ENCODE measurements at regions not wholly inside any gene's neighbourhood (a gene's known extent, or its start where the extent isn't known, plus 50 kb on each side); places are given as distances from the start of the nearest gene placed in this dataset.
"Not testable (repeated sequence)": the region's sequence is repeated elsewhere in the genome, so short reads cannot be mapped to it uniquely, and the experiment has no call there.

DNA sequence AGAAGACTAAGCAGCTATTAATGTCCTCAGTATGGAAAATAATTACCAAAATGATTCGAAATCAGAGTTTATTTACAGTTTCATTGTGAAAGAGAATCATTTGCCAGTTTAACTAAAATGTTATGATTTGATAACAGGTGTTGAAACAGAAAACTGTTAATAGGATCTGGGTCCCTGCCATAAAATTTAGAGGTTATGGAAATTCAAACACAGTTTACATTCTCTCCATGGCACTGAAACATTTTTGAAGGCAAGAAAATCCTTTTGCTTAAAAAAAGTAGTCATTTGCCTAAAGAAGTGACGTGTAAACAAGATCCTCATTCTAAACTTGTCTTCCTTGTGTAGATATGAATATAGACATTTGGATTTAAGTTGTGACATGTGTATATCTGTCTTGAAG lies 743.8 kb downstream of the SLC4A3 start:
- no peaks in the 10 kb centered on the region for H3K27me3 ChIP-seq
- H3K4me3 ChIP-seq = no peak overlapping the region
- H3K27ac ChIP-seq = no peak overlapping the region
- no peaks in the 10 kb centered on the region for H3K4me1 ChIP-seq
- no peak overlapping the region for H3K4me2 ChIP-seq
- no peak for TF ChIP-seq Cebpa-rat (IDR thresholded peaks at IDR 0.05)
- no peaks in the 10 kb centered on the region for H4K20me1 ChIP-seq
- H3K36me3 ChIP-seq = no peaks in the 10 kb centered on the region
- H3K9me3 ChIP-seq = peaks cover 7% of the 10 kb centered on the region; the same call in 1 of the 2 replicates
- H3K9ac ChIP-seq = no peak overlapping the region

GRCh38 chr2:220373878-220374277 lies 746.4 kb downstream of the SLC4A3 start:
- TF ChIP-seq Cebpa-rat (IDR thresholded peaks at IDR 0.05) = no peak
- Histone ChIP-seq H3K4me3 (no peak overlapping the region), H3K9ac (no peak overlapping the region), H3K4me2 (no peak overlapping the region), H4K20me1 (no peaks in the 10 kb centered on the region), H3K9me3 (no peaks in the 10 kb centered on the region), H3K27ac (no peak overlapping the region), H3K36me3 (no peaks in the 10 kb centered on the region), H3K4me1 (no peaks in the 10 kb centered on the region), H3K27me3 (no peaks in the 10 kb centered on the region)

DNA sequence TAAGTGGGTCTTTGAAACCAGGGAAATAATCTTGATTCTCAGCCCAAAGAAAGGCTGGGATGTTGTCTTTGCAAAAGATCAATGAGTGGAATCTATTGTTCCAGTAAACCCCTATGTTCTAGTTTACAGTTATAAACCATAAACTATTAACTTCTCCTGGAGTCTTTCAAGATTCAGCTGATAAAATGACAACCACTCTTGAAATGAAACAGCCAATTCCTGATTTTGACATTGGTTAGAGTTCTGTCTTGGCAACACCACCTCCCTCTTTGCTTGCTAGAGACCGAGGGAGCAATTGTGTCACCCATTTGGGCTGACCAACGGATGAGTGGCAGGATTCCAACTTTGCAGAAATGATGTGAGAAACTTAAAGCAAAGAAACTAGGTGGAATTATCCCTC lies 746.9 kb downstream of the SLC4A3 start:
- H3K4me1 ChIP-seq = no peaks in the 10 kb centered on the region
- no peaks in the 10 kb centered on the region for H4K20me1 ChIP-seq
- no peak overlapping the region for H3K4me3 ChIP-seq
- H3K4me2 ChIP-seq = no peak overlapping the region
- H3K36me3 ChIP-seq = no peaks in the 10 kb centered on the region
- no peaks in the 10 kb centered on the region for H3K9me3 ChIP-seq
- no peak overlapping the region for H3K27ac ChIP-seq
- TF ChIP-seq Cebpa-rat (IDR thresholded peaks at IDR 0.05) = no peak
- H3K9ac ChIP-seq = no peak overlapping the region
- H3K27me3 ChIP-seq = no peaks in the 10 kb centered on the region

DNA sequence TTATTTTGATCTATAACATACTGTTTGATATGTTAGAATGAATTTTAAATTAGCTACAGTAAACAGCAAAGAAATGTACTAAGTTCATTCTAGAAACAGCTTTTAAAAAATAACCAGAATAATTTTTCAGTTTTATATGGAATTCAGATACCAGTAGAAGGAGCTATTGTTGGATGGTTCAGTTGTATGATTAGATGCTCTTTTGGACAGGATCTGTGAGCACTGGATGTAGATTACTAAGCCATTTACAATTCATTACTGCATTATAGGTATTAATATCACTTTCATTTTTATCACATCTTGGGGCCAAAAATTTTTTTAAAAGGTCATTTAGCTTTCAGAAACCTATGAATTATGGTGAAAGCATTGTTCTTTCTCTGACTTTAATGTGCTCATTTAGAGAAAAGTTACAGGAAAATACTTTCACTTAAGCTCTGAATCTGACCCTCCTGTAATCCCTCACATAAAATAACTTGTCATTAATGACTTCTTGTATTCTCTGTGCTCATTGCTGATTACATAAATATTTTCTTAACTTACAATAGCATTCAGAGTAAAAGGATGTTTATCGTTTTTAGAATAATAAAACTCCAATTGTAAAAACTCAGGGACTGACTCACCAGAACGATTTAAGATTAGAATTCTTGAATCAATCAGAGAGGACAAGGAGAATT lies 750.2 kb downstream of the SLC4A3 start:
- H3K36me3 ChIP-seq = no peaks in the 10 kb centered on the region
- H3K27ac ChIP-seq = no peak overlapping the region
- H3K4me1 ChIP-seq = no peaks in the 10 kb centered on the region
- H3K9me3 ChIP-seq = no peaks in the 10 kb centered on the region
- no peak overlapping the region for H3K4me2 ChIP-seq
- H3K27me3 ChIP-seq = no peaks in the 10 kb centered on the region
- no peaks in the 10 kb centered on the region for H4K20me1 ChIP-seq
- H3K9ac ChIP-seq = no peak overlapping the region
- TF ChIP-seq Cebpa-rat (IDR thresholded peaks at IDR 0.05) = no peak
- H3K4me3 ChIP-seq = no peak overlapping the region

- not testable (repeated sequence) for H3K4me3 ChIP-seq, H3K27me3 ChIP-seq, H3K36me3 ChIP-seq, H3K9me3 ChIP-seq, H4K20me1 ChIP-seq, H3K4me1 ChIP-seq, H3K4me2 ChIP-seq, H3K9ac ChIP-seq, H3K27ac ChIP-seq
Measured at GRCh38 chr2:220387758-220388157, 760.3 kb downstream of the SLC4A3 start.

GRCh38 chr2:220393711-220394110 lies 766.3 kb downstream of the SLC4A3 start:
- no peak for TF ChIP-seq Cebpa-rat (IDR thresholded peaks at IDR 0.05)
- H3K9me3 ChIP-seq = no peaks in the 10 kb centered on the region
- H3K27me3 ChIP-seq = no peaks in the 10 kb centered on the region
- H3K27ac ChIP-seq = no peak overlapping the region
- no peaks in the 10 kb centered on the region for H3K36me3 ChIP-seq
- H3K4me3 ChIP-seq = no peak overlapping the region
- no peaks in the 10 kb centered on the region for H4K20me1 ChIP-seq
- no peak overlapping the region for H3K4me2 ChIP-seq
- H3K9ac ChIP-seq = no peak overlapping the region
- peaks cover 5% of the 10 kb centered on the region; the same call in 1 of the 2 replicates for H3K4me1 ChIP-seq

DNA sequence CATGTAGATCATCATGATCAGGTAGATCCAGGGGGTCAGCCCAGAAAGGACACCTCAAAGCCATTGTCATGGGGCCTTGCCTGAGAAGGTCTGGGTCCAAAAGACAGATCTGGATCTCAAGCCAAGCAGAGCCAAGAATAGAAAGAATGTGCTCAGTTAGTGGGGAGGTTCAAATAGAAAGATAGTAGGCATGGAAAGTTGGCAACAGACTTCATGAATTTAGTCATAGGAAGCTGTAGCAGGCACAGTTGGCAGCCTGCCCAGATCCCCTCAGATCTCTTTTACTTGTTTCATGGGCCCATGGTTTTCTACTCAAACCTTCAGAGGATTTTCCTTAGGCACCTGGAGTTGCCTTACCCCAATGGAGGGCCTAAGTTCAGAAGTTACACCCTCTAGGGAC lies 767.0 kb downstream of the SLC4A3 start:
- Histone ChIP-seq H3K27me3 (no peaks in the 10 kb centered on the region), H3K36me3 (no peaks in the 10 kb centered on the region), H3K4me2 (no peak overlapping the region), H3K27ac (no peak overlapping the region), H3K9me3 (no peaks in the 10 kb centered on the region), H3K4me1 (peaks cover 5% of the 10 kb centered on the region; the same call in 1 of the 2 replicates), H3K4me3 (no peak overlapping the region), H4K20me1 (no peaks in the 10 kb centered on the region), H3K9ac (no peak overlapping the region)
- TF ChIP-seq Cebpa-rat (IDR thresholded peaks at IDR 0.05) = no peak

- Histone ChIP-seq H3K4me2 (no peak overlapping the region), H4K20me1 (no peaks in the 10 kb centered on the region), H3K4me3 (no peak overlapping the region), H3K27ac (no peak overlapping the region), H3K4me1 (peaks cover 5% of the 10 kb centered on the region; the same call in 1 of the 2 replicates), H3K9me3 (no peaks in the 10 kb centered on the region), H3K9ac (no peak overlapping the region), H3K36me3 (no peaks in the 10 kb centered on the region), H3K27me3 (no peaks in the 10 kb centered on the region)
- TF ChIP-seq Cebpa-rat (IDR thresholded peaks at IDR 0.05) = no peak
Measured at GRCh38 chr2:220396287-220396686, 768.9 kb downstream of the SLC4A3 start.

GRCh38 chr2:220410296-220410695 lies 782.9 kb downstream of the SLC4A3 start:
- no peaks in the 10 kb centered on the region for H3K4me1 ChIP-seq
- H3K36me3 ChIP-seq = no peaks in the 10 kb centered on the region
- H3K4me2 ChIP-seq = no peak overlapping the region
- no peaks in the 10 kb centered on the region for H3K27me3 ChIP-seq
- H3K4me3 ChIP-seq = no peak overlapping the region
- H4K20me1 ChIP-seq = no peaks in the 10 kb centered on the region
- no peak overlapping the region for H3K9ac ChIP-seq
- TF ChIP-seq Cebpa-rat (IDR thresholded peaks at IDR 0.05) = no peak
- H3K9me3 ChIP-seq = peaks cover 32% of the 10 kb centered on the region
- no peak overlapping the region for H3K27ac ChIP-seq

DNA sequence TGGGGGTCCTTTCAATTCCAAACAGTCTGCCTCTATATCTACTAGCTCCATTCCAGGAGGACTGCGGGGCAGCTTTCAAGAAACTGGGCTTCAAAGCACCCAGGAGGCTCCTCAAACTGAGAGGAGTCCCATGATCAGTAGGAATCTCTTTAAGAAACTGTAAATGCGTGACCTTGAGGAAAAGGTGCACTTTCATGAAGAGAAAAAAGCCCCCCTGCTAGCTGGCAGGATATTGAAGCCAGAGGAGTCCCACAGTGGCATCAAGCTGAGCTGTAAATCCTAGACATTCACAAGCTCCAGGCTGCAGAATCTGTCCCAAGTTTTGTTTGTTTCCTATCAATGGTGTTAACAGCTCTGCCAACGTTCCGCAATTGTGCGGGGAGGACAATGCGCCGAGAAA lies 790.1 kb downstream of the SLC4A3 start:
- H3K36me3 ChIP-seq = no peaks in the 10 kb centered on the region
- no peaks in the 10 kb centered on the region for H4K20me1 ChIP-seq
- no peak for TF ChIP-seq Cebpa-rat (IDR thresholded peaks at IDR 0.05)

DNA sequence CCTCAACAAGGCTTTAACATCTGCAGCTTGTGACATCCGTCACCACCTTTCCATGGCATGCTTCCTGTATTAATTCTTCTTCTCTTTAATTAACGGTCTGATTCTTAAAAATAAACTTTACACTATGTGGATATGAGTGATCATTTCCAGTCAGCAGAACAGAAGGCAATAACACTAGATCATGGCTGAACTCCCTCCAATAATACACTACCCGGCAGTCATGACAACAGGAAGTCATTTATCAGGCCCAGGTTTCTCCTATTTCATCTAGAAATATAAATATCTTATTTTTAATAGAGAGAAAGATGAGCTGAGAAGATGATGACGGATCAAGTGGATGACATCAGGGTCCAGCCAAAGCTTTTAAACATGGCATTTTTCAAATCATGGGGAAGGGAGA lies 792.2 kb downstream of the SLC4A3 start:
- Histone ChIP-seq H3K9me3 (no peaks in the 10 kb centered on the region), H3K27me3 (no peaks in the 10 kb centered on the region), H3K36me3 (no peaks in the 10 kb centered on the region), H3K4me1 (no peaks in the 10 kb centered on the region), H3K4me2 (no peak overlapping the region), H4K20me1 (no peaks in the 10 kb centered on the region), H3K27ac (no peak overlapping the region), H3K9ac (no peak overlapping the region), H3K4me3 (no peak overlapping the region)
- TF ChIP-seq Cebpa-rat (IDR thresholded peaks at IDR 0.05) = no peak

More for the DNA sequence above, 790.1 kb downstream of the SLC4A3 start:
- H3K4me2 ChIP-seq = no peak overlapping the region
- no peak overlapping the region for H3K27ac ChIP-seq
- no peak overlapping the region for H3K4me3 ChIP-seq
- no peaks in the 10 kb centered on the region for H3K4me1 ChIP-seq
- no peaks in the 10 kb centered on the region for H3K9me3 ChIP-seq
- no peak overlapping the region for H3K9ac ChIP-seq
- no peaks in the 10 kb centered on the region for H3K27me3 ChIP-seq
